GM23248 (cell line): ENCODE measurements at regions not wholly inside any gene's neighbourhood (a gene's known extent, or its start where the extent isn't known, plus 50 kb on each side); places are given as distances from the start of the nearest gene placed in this dataset.

Experiments
- EZH2 ChIP-seq: fragments of 200-600 bp; sonication (generic); IDR thresholded peaks from 2 replicates; pipeline ENCODE4 v1.6.1; 2018; ENCODE audit warnings: antibody characterized with exemption, mild to moderate bottlenecking; ENCODE audit not compliant: insufficient read depth, poor library complexity, severe bottlenecking
- EZH2phosphoT487 ChIP-seq: fragments of 200-600 bp; sonication (generic); IDR thresholded peaks from 2 replicates; pipeline ENCODE4 v1.6.1; 2018; ENCODE audit warnings: antibody characterized with exemption, moderate library complexity, mild to moderate bottlenecking, low read depth; ENCODE audit not compliant: insufficient read depth

DNA sequence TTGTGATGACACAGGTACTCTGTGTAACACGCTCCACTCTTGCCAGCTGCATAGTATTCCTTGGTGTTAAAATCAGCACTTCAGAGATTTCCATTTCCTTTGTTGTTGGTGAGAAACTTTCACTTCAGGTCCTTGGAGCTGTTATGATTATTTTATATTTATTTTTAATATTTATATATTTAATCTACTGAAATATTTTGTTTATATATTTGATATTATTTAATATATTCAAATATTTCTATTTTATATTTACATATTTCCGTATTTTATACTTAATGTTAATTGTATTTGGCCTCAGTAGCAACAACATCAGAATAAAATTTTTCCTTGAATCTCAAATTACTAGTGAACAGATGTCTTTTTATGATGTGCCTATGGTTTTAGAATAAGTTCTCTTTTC is 225.3 kb downstream of the MAGEB17 start:
- TF ChIP-seq EZH2phosphoT487 (no peak), EZH2 (no peak)
